ENCODE measurements at regions not wholly inside any gene's neighbourhood (a gene's known extent, or its start where the extent isn't known, plus 50 kb on each side); places are given as distances from the start of the nearest gene placed in this dataset.
"Not testable (repeated sequence)": the region's sequence is repeated elsewhere in the genome, so short reads cannot be mapped to it uniquely, and the experiment has no call there.

DNA sequence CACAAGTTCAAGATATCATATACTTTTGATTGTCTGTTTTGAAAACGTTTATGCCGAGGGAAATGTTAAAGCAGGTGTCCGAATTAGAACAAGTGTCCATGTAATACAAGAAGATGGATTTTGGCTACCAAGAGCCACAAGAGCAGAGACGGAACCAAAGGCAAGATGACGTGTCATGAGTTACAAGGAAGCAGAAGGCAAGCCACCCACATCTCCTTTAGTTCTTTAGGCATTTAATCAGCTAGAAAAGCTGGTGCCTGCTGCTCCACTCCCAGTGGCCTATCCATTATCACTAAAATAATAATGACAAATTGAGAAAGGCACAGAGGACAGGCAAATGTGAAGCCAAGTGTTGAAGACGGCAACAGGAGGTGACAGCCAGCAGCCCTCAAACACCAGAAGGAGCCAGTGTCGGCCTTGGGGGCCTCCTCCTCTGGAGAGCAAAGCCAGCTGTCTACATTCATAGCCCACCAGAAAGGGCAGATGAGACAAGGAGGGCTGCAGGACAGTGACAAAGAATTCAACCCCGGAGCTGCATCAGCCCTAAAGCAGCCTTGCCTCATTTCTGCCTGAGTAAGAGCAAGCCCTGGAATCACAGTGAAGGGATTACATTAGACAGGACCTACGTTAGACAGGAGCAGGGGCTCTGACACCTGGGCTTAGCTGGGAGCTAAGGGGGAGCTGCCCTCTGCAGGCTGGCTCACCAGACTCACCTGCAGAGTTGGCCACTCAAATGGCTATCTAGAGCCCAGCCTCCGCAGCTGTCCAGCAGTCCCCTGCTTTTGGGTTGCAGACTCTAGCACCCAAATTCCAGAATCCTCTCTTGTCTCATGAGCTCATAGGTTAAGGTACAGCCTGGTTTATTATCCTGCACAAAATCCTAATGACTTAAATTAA, 569.9 kb downstream of the UQCRFS1 start:
- no peaks in the 10 kb centered on the region for H3K36me3 ChIP-seq
- no peak overlapping the region for H3K27ac ChIP-seq
- H3K4me3 ChIP-seq: no peak overlapping the region
- peaks cover 18% of the 10 kb centered on the region for H3K27me3 ChIP-seq
- H3K4me1 ChIP-seq: no peaks in the 10 kb centered on the region
- DNase-seq: no peak
- H3K9me3 ChIP-seq (replicated peaks): no peaks in the 10 kb centered on the region

DNA sequence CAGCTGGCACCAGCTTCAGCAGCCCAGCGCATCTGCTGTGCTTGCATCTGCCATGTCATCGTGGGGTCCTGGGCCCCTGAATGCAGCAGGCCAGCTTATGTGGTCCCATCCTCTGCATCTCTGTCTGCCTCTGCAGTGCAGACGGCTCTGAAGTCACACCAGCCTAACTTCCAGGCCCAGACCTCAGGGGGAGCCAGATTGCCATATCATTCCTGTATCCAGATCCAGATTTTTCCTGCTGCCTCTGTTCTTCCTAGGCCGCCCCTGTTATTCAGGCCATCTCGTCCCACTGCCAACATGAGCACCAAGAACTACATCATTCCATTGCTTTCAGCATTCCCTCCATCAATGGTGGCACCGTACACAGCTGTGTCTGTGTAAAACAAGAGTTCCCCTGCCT, 571.6 kb downstream of the UQCRFS1 start:
- no peak for DNase-seq
- H3K4me3 ChIP-seq: no peak overlapping the region
- no peaks in the 10 kb centered on the region for H3K9me3 ChIP-seq (replicated peaks)
- H3K27ac ChIP-seq: no peak overlapping the region
- peaks cover 18% of the 10 kb centered on the region for H3K27me3 ChIP-seq
- H3K4me1 ChIP-seq: no peaks in the 10 kb centered on the region
- no peaks in the 10 kb centered on the region for H3K36me3 ChIP-seq

DNA sequence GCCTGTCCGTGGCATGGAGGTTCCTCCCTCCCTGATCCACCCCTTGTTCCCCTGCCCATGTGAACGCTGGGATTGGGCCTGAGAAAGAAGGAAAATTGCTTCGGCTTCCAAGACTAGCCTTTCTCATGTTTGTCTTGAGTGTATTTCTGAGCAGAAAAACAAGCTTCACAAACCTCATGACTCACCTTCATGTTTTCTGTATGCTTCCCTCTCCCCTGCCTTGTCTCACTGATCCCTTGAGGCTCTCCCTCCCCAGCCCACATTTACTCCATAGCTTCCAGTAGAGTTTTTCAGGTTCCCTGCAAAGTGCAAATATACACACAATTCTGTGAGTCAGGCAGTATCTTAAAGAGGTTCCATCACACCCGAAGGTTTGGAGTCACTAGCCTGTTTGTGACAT, 572.4 kb downstream of the UQCRFS1 start:
- no peaks in the 10 kb centered on the region for H3K4me1 ChIP-seq
- H3K27me3 ChIP-seq: peaks cover 14% of the 10 kb centered on the region
- no peaks in the 10 kb centered on the region for H3K9me3 ChIP-seq (replicated peaks)
- DNase-seq: no peak
- no peak overlapping the region for H3K27ac ChIP-seq
- H3K4me3 ChIP-seq: no peak overlapping the region
- H3K36me3 ChIP-seq: no peaks in the 10 kb centered on the region

DNA sequence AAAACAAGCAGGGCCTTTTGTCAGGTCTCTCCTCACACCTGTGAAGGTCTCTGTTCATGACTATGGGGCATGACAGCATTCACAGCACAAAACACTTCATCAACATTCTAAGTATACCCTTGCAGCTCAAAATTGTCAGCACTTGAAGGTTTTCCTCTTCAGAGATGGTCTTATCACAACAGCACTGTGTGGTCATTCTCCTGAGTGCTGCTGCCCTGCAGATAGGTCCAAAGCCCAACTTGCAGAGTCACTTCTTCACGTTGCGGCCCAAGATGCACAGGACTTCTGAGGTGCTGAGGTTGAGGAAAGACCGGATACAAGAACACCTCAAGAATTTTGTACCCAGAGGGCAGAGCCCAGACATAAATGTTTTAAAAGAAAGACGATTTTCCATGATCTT, 574.5 kb downstream of the UQCRFS1 start:
- H3K9me3 ChIP-seq (replicated peaks): no peaks in the 10 kb centered on the region
- DNase-seq: no peak
- no peak overlapping the region for H3K4me3 ChIP-seq
- no peaks in the 10 kb centered on the region for H3K36me3 ChIP-seq
- H3K27me3 ChIP-seq: peaks cover 14% of the 10 kb centered on the region
- H3K27ac ChIP-seq: no peak overlapping the region
- H3K4me1 ChIP-seq: no peaks in the 10 kb centered on the region

DNA sequence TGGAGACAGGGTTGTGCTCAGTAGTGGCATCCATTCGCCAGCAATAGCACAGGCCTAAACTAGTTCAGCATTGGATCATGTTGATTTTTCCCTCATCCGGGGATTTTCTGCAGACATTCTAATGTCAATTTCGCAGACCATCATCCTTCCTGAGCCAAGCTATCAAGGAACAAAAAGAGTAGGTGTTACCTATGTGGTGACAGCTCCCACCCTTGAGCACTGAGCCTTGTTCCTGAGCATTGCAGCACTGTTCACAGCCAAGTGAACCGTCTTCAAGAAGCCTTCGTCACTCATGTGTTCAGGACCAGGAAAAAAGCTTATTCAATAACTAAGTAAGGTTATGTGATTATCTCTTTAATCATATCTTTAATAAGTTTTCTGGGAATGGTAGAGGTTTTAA, 576.2 kb downstream of the UQCRFS1 start:
- no peak for DNase-seq
- Histone ChIP-seq H3K27me3 (peaks cover 14% of the 10 kb centered on the region), H3K9me3 (replicated peaks) (no peaks in the 10 kb centered on the region), H3K36me3 (no peaks in the 10 kb centered on the region), H3K4me1 (no peaks in the 10 kb centered on the region), H3K27ac (no peak overlapping the region), H3K4me3 (no peak overlapping the region)

DNA sequence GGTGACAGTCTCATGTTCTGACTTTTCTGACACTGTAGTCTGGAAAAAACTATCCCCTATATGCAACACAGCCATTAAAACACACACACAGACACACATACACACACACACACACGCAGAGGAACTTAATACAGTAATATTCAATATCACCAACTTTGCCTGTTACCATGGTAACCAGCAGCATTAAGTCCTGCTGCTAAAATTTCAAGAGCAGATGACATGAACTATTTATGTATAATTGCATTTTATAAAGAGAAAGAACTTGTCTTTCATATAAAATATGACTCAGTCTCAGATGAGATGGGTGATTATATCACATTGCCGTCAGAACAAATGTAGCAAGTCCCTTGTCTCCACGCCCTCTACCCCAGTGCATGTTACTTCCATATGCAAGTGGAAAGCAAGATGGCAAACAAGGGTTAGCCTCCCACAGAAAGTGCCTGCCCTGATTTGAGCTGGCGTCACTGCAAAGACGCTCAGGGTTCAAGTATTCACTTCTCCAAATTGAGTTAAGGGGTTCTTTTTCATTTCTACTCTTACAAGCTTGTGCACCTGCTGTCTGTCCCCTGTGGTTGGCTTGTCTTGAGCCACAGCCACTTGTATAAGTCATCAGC, 576.8 kb downstream of the UQCRFS1 start:
- Histone ChIP-seq H3K4me1 (no peaks in the 10 kb centered on the region), H3K9me3 (replicated peaks) (no peaks in the 10 kb centered on the region), H3K4me3 (no peak overlapping the region), H3K27me3 (peaks cover 14% of the 10 kb centered on the region), H3K27ac (no peak overlapping the region), H3K36me3 (no peaks in the 10 kb centered on the region)
- no peak for DNase-seq

DNA sequence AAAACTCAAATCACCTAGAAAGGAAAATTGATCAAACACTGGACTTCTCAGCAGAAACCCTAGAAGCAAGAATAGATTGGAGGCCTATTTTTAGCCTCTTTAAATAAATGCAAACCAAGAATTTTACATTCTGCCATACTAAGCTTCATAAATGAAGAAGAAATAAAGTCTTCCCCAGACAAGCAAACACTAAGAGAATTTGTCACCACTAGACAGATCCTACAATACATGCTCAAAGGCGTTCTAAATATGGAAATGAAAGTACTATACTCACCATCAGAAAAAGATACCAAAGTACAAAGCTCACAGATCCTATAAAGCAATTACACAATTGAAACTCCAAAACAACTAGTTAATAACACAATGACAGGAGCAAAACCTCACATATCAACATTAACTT, 578.1 kb downstream of the UQCRFS1 start:
- Histone ChIP-seq H3K9me3 (replicated peaks) (no peaks in the 10 kb centered on the region), H3K36me3 (no peaks in the 10 kb centered on the region), H3K4me1 (no peaks in the 10 kb centered on the region), H3K27me3 (0 out of 2 replicates have a peak, but pooled peaks cover 6% of the 10 kb centered on the region), H3K27ac (no peak overlapping the region), H3K4me3 (no peak overlapping the region)
- DNase-seq: no peak

DNA sequence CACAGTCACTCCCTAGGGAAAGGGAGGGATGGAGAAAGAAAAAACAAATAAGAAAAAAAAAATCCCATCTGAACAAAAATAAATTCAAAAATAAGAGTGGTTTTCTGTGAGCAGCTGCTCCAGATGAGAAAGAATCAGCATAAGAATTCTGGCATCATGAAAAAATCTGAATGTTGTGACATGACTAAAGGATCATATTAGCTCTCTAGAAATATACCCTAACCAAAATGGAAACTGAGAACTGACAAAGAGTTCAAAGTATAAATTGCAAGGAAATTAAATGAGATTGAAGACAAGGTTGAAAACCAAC, 579.0 kb downstream of the UQCRFS1 start:
- H3K27ac ChIP-seq: no peak overlapping the region
- H3K36me3 ChIP-seq: no peaks in the 10 kb centered on the region
- no peak overlapping the region for H3K4me3 ChIP-seq
- no peak for DNase-seq
- no peaks in the 10 kb centered on the region for H3K9me3 ChIP-seq (replicated peaks)
- H3K4me1 ChIP-seq: no peaks in the 10 kb centered on the region
- 0 out of 2 replicates have a peak, but pooled peaks cover 2% of the 10 kb centered on the region for H3K27me3 ChIP-seq

DNA sequence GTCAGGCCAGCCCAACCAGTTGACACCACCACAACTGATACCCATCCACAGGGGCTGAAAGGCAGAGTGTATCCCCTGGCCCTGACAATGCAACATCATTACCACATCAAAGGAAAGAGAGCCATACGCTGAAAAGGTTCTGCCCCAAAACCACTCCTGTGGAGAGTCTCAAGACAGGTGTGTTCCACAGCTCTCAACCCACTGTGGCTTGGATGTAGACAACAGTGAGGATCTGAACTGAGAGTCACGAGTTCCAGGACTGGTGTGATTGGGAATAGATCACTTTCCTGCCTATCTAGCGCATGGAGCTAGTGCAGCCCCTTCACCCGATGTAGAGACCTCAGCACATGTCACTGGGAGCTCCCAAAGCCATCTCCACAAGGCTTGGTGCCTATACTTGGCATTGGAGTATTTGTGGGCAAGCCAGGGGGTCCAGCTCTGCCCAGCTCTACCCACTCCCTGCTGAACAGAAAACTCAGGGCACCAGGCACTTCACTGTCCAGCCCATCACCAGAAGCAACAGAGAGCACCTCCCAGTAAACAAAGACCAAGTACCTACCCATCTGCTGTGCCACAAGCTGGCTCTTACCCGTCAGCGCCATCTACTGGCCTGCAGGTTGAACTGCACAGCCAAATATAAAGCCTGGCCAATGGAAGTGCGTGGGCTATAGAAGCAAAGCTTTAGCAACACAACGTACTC, 579.5 kb downstream of the UQCRFS1 start:
- Histone ChIP-seq H3K9me3 (replicated peaks) (no peaks in the 10 kb centered on the region), H3K4me3 (no peak overlapping the region), H3K27me3 (no peaks in the 10 kb centered on the region), H3K36me3 (no peaks in the 10 kb centered on the region), H3K4me1 (no peaks in the 10 kb centered on the region), H3K27ac (no peak overlapping the region)
- DNase-seq: peak; percentile 30 to 75

DNA sequence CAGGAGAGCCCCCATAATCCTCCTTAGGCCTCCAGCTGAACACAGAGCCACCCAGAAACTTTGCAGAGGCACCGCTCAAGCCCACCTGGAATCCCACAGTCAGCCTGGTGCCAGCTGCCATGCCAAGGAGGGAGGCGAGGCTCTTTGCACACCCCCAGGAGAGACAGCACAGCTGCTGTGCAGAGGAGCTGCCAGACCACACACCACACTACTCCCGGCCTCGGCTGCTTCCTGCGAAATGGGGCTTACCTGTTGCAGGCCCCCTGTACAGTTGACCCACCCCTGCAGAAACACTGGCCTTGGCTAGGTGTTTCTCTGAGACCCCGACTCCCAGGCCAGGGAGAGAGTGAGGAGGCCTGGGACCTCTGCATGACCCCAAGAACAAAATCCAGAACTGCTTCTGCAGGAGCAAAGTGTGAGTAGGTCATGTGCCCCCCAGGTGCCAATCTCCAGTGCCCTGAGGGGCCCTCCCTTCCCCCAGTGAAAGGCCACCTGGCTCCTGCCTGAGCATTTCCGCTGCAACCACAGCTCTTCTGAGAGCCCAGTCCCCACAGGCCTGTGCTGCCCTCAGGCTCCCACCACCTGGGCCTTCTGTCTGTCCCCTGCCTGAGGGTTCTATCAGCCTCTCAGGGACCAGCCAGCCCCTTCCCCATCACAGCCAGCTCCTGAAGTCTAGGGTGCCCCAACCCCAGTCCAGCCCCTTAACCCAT, 580.4 kb downstream of the UQCRFS1 start:
- Histone ChIP-seq H3K27me3 (no peaks in the 10 kb centered on the region), H3K36me3 (no peaks in the 10 kb centered on the region), H3K4me1 (no peaks in the 10 kb centered on the region), H3K9me3 (replicated peaks) (no peaks in the 10 kb centered on the region), H3K27ac (no peak overlapping the region), H3K4me3 (no peak overlapping the region)
- DNase-seq: no peak

DNA sequence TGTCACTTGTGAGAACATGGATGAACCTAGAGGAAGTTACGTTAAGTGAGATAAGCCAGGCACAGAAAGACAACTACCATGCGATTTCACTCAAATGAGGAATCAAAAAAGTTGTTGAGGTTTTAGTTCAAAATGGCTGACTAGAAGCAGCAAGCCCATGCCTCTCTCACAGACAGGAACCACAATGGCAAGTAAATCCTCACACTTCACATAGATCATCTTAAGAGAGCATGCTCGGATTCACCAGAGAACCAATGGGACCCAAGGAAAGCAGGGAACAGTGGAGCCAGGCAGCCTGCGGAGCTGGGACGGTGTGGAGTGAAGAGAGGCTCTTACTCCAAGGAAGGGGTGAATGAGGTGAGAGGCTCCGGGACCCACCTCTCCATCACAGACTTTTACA, 581.0 kb downstream of the UQCRFS1 start:
- Histone ChIP-seq H3K27ac (no peak overlapping the region), H3K4me3 (no peak overlapping the region), H3K4me1 (no peaks in the 10 kb centered on the region)

DNA sequence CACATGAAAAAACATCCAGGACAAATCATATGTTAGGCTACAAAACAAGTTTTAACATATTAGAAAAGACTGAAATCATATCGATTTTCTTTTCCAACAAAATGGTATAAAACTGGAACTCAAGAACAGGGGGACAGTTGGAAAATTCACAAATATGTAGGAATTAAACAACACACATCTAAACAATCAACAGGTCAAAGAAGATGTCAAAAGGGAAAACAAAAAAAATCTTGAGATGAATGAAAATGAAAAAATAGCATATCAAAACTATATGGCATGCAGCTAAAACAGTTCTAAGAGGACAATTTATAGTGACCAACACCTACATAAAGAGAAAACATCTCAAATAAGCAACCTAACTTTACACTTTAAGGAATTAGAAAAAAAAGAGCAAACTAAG, 585.3 kb downstream of the UQCRFS1 start:
- no peak for DNase-seq
- no peaks in the 10 kb centered on the region for H3K36me3 ChIP-seq
- H3K27me3 ChIP-seq: no peaks in the 10 kb centered on the region
- H3K9me3 ChIP-seq (replicated peaks): no peaks in the 10 kb centered on the region
- no peak overlapping the region for H3K27ac ChIP-seq
- no peak overlapping the region for H3K4me3 ChIP-seq
- no peaks in the 10 kb centered on the region for H3K4me1 ChIP-seq

More for the DNA sequence above, 581.0 kb downstream of the UQCRFS1 start:
- Histone ChIP-seq H3K9me3 (replicated peaks) (no peaks in the 10 kb centered on the region), H3K36me3 (no peaks in the 10 kb centered on the region), H3K27me3 (no peaks in the 10 kb centered on the region)
- no peak for DNase-seq

DNA sequence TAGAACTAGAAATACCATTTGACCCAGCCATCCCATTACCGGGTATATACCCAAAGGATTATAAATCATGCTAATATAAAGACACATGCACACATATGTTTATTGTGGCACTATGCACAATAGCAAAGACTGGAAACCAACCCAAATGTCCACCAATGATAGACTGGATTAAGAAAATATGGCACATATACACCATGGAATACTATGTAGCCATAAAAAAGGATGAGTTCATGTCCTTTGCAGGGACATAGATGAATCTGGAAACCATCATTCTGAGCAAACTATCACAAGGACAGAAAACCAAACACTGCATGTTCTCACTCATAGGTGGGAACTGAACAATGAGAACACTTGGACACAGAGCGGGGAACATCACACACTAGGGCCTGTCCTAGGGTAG, 586.5 kb downstream of the UQCRFS1 start:
- not testable (repeated sequence) for H3K27ac ChIP-seq; H3K4me3 ChIP-seq; H3K9me3 ChIP-seq (replicated peaks); DNase-seq; H3K36me3 ChIP-seq; H3K4me1 ChIP-seq; H3K27me3 ChIP-seq

DNA sequence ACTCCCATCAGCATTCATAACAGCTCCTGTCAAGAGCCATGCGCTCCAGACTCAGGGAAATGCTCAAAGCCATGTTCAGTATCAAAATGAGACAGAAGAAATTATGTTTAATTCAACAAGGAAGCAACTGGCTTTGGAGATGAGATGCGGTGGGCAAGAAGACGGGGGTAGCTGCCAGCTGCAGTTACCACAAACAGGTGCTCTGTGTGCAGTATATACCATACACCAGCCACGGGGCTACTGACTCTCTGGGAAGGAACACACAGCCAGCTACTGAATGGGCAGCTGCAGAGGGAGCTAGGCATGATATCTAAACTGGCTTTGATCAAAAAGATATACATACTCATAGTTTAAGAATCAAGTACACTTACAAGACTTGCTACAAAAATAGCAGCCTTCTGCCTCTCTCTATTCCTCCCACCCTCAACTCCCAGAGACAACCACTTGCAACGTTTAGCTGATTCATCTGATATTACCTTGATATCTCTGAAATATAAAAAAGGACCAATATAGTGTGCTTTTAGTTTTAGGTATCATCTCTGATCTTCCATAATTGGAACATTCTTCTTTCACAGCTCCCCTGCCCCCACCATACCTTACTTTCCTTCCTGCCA, 593.0 kb downstream of the UQCRFS1 start:
- H3K27me3 ChIP-seq: no peaks in the 10 kb centered on the region
- no peaks in the 10 kb centered on the region for H3K36me3 ChIP-seq
- no peaks in the 10 kb centered on the region for H3K9me3 ChIP-seq (replicated peaks)
- no peak overlapping the region for H3K4me3 ChIP-seq
- DNase-seq: peak; percentile 12 to 36
- H3K27ac ChIP-seq: no peak overlapping the region
- no peaks in the 10 kb centered on the region for H3K4me1 ChIP-seq
